Natural killer cell (primary cell): ENCODE measurements at regions not wholly inside any gene's neighbourhood (a gene's known extent, or its start where the extent isn't known, plus 50 kb on each side); places are given as distances from the start of the nearest gene placed in this dataset.
"Not testable (repeated sequence)": the region's sequence is repeated elsewhere in the genome, so short reads cannot be mapped to it uniquely, and the experiment has no call there.

Experiments
- ATAC-seq, 3 donors: fragments of 150-1000 bp in 2 of 3; fragments of 200-7000 bp in 1 of 3; cut with Tn5 transposase; 1 replicate in 1 of 3; 2 replicates in 2 of 3; pipeline ENCODE4 v1.10.0; 2021; ENCODE audit warnings: mild to moderate bottlenecking in 2 of 3, moderate library complexity in 2 of 3
- DNase-seq, 2 donors: peaks; one replicate each; pipeline versions ENCODE4 v3.0.0 to v3.0.0-alpha.2; 2013 to 2021; ENCODE audit warnings: mixed read lengths in 1 of 2
- H3K27ac ChIP-seq: one replicate; pipeline ENCODE4 v1.5.1; 2013; ENCODE audit warnings: mild to moderate bottlenecking, low read length
- H3K27me3 ChIP-seq: one replicate; pipeline ENCODE4 v1.6.1; 2013; ENCODE audit warnings: low read length; ENCODE audit not compliant: control insufficient read depth, insufficient read depth
- H3K36me3 ChIP-seq: one replicate; pipeline ENCODE4 v1.6.1; 2013; ENCODE audit warnings: low read length; ENCODE audit not compliant: control insufficient read depth, insufficient read depth
- H3K4me1 ChIP-seq: one replicate; pipeline ENCODE4 v1.6.1; 2013; ENCODE audit warnings: low read length; ENCODE audit not compliant: control insufficient read depth, insufficient read depth
- H3K4me3 ChIP-seq: one replicate; pipeline ENCODE4 v1.5.1; 2013; ENCODE audit warnings: low read length
- H3K9me3 ChIP-seq: one replicate; pipeline ENCODE4 v1.6.1; 2013; ENCODE audit warnings: low read length; ENCODE audit not compliant: control insufficient read depth, insufficient read depth
- H3K27ac Mint-ChIP-seq, 2 donors: one replicate each; pipeline ENCODE4 v1.8.0; 2022; ENCODE audit warnings: mild to moderate bottlenecking in 2 of 2, mixed read lengths in 2 of 2, moderate library complexity in 1 of 2
- H3K27me3 Mint-ChIP-seq, 2 donors: one replicate each; pipeline ENCODE4 v1.8.0; 2022; ENCODE audit warnings: low read depth in 2 of 2, mixed read lengths in 2 of 2
- H3K36me3 Mint-ChIP-seq: one replicate; pipeline ENCODE4 v1.8.0; 2022; ENCODE audit warnings: mixed read lengths
- H3K4me1 Mint-ChIP-seq, 2 donors: one replicate each; pipeline ENCODE4 v1.8.0; 2022; ENCODE audit warnings: mixed read lengths in 2 of 2
- H3K4me3 Mint-ChIP-seq: one replicate; pipeline ENCODE4 v1.8.0; 2022; ENCODE audit warnings: mild to moderate bottlenecking, moderate library complexity, mixed read lengths
- H3K9me3 Mint-ChIP-seq, 2 donors: one replicate each; pipeline ENCODE4 v1.8.0; 2022; ENCODE audit warnings: mixed read lengths in 2 of 2
- CTCF ChIP-seq: fragments of 200-600 bp; IDR thresholded peaks from one replicate; pipeline ENCODE4 v1.8.0; 2022; ENCODE audit warnings: antibody characterized with exemption
- WGBS: methylation state at CpG from one replicate; pipeline ENCODE4 v1.1.7; 2013; ENCODE audit warnings: missing lambda C conversion rate; ENCODE audit not compliant: insufficient coverage; 5-methylcytosine and 5-hydroxymethylcytosine counted together
- intact Hi-C: fragments of 100-400 bp; cut with micrococcal nuclease; formaldehyde crosslinking; loops from one replicate; pipeline ENCODE4 v1.14.2; 2022

GRCh38 chr7:51386806-51387568, 70.4 kb upstream of the COBL start:
- H3K36me3 ChIP-seq, H3K27me3 ChIP-seq, H3K27ac ChIP-seq, H3K4me3 ChIP-seq, H3K27me3 Mint-ChIP-seq, intact Hi-C loops, ATAC-seq, H3K27ac Mint-ChIP-seq, H3K4me1 Mint-ChIP-seq, H3K9me3 Mint-ChIP-seq, H3K36me3 Mint-ChIP-seq, H3K9me3 ChIP-seq, H3K4me1 ChIP-seq, H3K4me3 Mint-ChIP-seq, DNase-seq: not testable (repeated sequence)
- 90% methylated on average over 30 of the region's 34 CpGs for WGBS

GRCh38 chr7:51386184-51386583, 69.6 kb upstream of the COBL start:
- H3K27me3 Mint-ChIP-seq, H3K4me1 Mint-ChIP-seq, H3K27me3 ChIP-seq, DNase-seq, H3K4me3 ChIP-seq, H3K36me3 Mint-ChIP-seq, ATAC-seq, H3K9me3 Mint-ChIP-seq, H3K27ac ChIP-seq, intact Hi-C loops, H3K36me3 ChIP-seq, H3K27ac Mint-ChIP-seq, H3K9me3 ChIP-seq, H3K4me1 ChIP-seq, H3K4me3 Mint-ChIP-seq: not testable (repeated sequence)
- 91% methylated on average over 11 of the region's 17 CpGs for WGBS

GRCh38 chr7:51382243-51382642, 65.6 kb upstream of the COBL start:
- H3K4me3 Mint-ChIP-seq, H3K27me3 Mint-ChIP-seq, H3K36me3 ChIP-seq, H3K27ac Mint-ChIP-seq, H3K9me3 Mint-ChIP-seq, intact Hi-C loops, H3K4me1 ChIP-seq, H3K27ac ChIP-seq, ATAC-seq, H3K9me3 ChIP-seq, DNase-seq, H3K27me3 ChIP-seq, H3K4me3 ChIP-seq, H3K4me1 Mint-ChIP-seq, H3K36me3 Mint-ChIP-seq: not testable (repeated sequence)
- WGBS, result 91% methylated on average over 5 of the region's 7 CpGs

- ATAC-seq (no peak), DNase-seq (no peak)
- H3K27me3 ChIP-seq, result no peaks in the 10 kb centered on the region
- H3K27ac ChIP-seq, result no peak overlapping the region
- WGBS, result 96% methylated on average over 4 of the region's 4 CpGs
- no peak overlapping the region for H3K4me3 Mint-ChIP-seq
- intact Hi-C loops, result no loop called here
- no peaks in the 10 kb centered on the region for H3K27me3 Mint-ChIP-seq
- no peaks in the 10 kb centered on the region for H3K9me3 ChIP-seq
- no peaks in the 10 kb centered on the region for H3K4me1 ChIP-seq
- H3K27ac Mint-ChIP-seq, result no peak overlapping the region
- no peaks in the 10 kb centered on the region for H3K4me1 Mint-ChIP-seq
- TF ChIP-seq CTCF, result no peak
- no peaks in the 10 kb centered on the region for H3K36me3 ChIP-seq
- no peak overlapping the region for H3K4me3 ChIP-seq
- no peaks in the 10 kb centered on the region for H3K36me3 Mint-ChIP-seq
- no peaks in the 10 kb centered on the region for H3K9me3 Mint-ChIP-seq
These were observed 59.9 kb upstream of the COBL start for GRCh38 chr7:51376420-51377092.

GRCh38 chr7:51374936-51375335, 58.3 kb upstream of the COBL start:
- intact Hi-C loops, result no loop called here
- no peaks in the 10 kb centered on the region for H3K4me1 Mint-ChIP-seq
- H3K27me3 ChIP-seq, result no peaks in the 10 kb centered on the region
- no peaks in the 10 kb centered on the region for H3K36me3 ChIP-seq
- H3K27me3 Mint-ChIP-seq, result no peaks in the 10 kb centered on the region
- no peak overlapping the region for H3K4me3 ChIP-seq
- H3K27ac ChIP-seq, result no peak overlapping the region
- H3K9me3 ChIP-seq, result no peaks in the 10 kb centered on the region
- no peak overlapping the region for H3K4me3 Mint-ChIP-seq
- DNase-seq, result no peak
- no peaks in the 10 kb centered on the region for H3K9me3 Mint-ChIP-seq
- no peak for TF ChIP-seq CTCF
- H3K27ac Mint-ChIP-seq, result no peak overlapping the region
- WGBS, result 94% methylated on average over 4 of the region's 4 CpGs
- H3K4me1 ChIP-seq, result no peaks in the 10 kb centered on the region
- no peak for ATAC-seq
- no peaks in the 10 kb centered on the region for H3K36me3 Mint-ChIP-seq

GRCh38 chr7:51373607-51374006, 57.0 kb upstream of the COBL start:
- WGBS, result 96% methylated on average over 2 of the region's 2 CpGs
- H3K9me3 ChIP-seq, H3K4me3 ChIP-seq, intact Hi-C loops, ATAC-seq, H3K4me3 Mint-ChIP-seq, H3K27ac ChIP-seq, H3K27me3 ChIP-seq, H3K4me1 ChIP-seq, H3K4me1 Mint-ChIP-seq, H3K27ac Mint-ChIP-seq, H3K27me3 Mint-ChIP-seq, H3K36me3 Mint-ChIP-seq, H3K36me3 ChIP-seq, H3K9me3 Mint-ChIP-seq, DNase-seq: not testable (repeated sequence)
